ENCODE measurements at regions not wholly inside any gene's neighbourhood (a gene's known extent, or its start where the extent isn't known, plus 50 kb on each side); places are given as distances from the start of the nearest gene placed in this dataset.

DNA sequence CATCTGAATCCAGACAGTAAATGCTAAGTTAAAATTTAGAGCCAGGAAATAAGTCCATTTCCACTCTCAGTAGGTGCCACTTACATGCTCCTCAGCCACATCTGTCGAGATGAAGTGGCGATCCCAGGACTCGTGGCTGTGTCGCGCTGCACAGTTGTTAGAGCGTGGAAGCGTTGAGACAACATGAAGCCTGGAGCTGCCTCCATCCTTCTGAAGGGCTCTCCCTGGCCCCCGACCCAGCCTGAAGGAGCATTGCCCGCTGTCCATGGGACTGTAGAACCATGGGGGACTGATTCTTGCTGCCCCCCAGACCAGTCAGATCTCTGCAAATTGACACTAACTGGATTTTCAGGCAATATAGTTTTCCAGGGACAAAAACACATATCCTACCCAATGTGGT lies 58.9 kb downstream of the IRX1 start:
- DNase-seq (ENCODE audit: extremely low read depth, low read depth, low spot score) = no peak

DNA sequence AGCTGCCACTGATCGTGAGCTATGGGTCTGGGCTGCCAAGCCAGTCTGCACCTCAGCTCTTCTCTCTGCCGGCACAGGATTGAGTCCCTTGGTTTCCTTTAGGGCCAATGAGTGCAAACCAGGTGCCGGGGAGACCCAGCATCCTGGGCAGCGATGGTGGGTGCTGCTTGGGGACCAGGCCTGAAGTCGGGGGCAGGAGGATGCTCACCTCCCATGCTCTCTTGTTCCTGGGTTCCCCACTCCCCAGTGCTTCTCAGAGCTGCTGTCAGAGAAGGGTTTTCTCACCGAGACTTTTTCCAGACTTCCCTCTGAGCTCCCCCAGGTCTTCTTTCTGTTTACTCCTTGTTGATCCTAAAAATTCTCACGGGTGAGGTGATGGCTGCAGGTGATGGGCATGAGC lies 61.2 kb downstream of the IRX1 start:
- DNase-seq (ENCODE audit: extremely low read depth, low read depth, low spot score) = no peak

DNA sequence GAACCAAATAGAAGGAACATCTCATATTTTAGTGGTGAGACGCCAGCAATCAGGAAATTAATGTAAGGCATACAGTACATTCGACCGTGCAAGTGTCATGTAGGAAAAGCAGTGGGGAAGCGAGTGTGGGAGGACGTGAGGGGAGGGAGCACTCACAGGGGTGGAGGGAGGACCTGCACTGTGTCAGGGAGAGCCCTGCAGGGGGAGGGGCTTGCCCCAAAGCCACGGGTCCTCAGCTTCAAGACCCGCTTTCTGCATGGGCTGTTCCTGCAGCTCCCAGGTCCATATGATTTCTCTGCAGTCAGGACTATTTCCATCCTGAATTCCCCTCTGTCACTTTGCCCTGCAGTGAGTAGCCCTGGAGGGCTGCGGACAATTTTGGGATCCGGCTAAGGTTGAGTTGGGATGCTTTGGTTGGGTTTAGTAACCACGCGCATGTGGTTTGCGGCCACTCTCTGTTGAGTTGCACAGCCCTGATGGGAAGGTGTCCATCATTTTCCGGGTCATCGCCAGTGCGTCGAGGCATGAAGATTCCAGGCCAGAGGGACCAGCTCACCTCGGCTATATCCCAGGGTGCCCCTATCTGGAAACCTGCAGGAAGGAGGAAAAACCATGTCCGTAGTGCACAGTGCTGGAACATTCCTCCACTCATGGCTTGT lies 61.9 kb downstream of the IRX1 start:
- no peak for DNase-seq (ENCODE audit: extremely low read depth, low read depth, low spot score)

DNA sequence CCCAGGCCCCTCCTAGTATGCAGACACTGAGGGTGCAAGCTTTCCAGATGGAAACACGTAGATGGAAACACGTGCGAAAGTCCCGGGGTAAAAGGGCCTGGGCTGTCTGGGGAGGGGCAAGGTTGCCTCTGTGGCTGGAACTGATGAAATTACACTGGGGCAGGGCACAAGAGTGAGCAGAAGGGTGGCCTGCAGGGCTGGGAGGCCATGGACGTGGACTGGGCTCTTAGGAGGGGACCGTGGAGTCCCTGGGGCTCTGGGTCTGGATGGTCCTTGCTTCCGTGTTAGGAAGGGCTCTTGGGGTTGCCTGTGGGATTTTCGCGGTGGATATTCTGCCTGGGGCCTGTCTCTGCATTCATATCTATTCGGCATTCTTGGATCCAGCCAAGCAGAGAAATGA lies 63.3 kb downstream of the IRX1 start:
- DNase-seq (ENCODE audit: extremely low read depth, low read depth, low spot score) = no peak

DNA sequence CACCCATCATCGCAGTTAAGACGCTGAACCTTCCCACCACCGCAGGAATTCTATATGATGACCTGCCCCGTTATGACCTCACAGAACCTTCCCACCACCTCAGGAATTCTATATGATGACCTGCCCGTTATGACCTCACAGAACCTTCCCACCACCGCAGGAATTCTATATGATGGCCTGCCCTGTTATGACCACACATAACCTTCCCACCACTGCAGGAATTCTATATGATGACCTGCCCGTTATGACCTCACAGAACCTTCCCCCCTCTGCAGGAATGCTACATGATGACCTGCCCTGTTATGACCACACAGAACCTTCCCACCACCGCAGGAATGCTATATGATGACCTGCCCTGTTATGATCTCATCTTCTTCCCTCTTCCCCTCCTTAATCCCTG lies 64.3 kb downstream of the IRX1 start:
- no peak for DNase-seq (ENCODE audit: extremely low read depth, low read depth, low spot score)

DNA sequence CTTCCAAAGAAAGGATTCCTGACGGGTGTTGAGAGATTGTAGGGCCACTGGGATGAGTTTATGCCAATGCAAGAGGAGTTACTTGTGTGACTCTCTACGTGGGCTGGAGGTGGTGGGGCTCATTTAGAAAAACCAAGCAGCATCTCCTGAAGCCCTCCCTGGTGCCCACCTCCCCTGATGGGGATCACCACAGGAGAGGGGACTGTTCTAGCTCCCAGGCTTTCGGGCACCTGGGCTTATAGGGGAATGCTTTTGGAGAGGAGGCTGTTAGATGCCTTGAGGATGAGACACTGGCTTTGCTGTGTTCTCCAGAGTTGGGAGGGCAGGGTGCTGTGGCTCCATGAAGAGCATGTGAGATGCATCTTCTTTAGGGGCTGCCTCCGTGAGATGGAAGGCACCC lies 65.0 kb downstream of the IRX1 start:
- no peak for DNase-seq (ENCODE audit: extremely low read depth, low read depth, low spot score)

DNA sequence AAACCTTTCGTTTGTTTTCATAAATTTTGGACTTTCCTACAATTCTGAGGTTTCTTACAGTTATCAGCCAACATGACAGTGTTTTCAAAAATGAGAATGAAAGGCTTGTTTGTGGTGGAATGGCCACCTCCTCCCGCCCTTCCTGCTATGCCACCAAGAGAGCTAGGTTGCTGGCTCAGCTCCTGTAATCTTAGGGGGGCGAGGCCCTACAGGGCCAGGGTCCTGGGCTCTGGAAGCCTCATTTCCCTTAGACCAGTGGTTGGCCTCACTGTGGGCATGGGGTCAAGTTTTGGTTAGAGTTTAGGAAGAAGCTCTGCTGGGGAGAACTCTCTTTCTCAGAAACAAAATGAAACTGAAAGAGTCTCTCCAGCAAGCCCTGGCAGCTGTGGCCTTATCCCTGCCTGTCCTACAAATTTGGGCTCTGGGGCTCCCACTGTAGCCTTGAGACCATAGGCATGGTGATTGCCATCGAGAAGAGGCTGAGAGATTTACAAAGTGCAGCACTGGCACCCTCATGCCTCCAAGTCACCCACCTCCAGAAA lies 66.2 kb downstream of the IRX1 start:
- DNase-seq (ENCODE audit: extremely low read depth, low read depth, low spot score) = no peak

DNA sequence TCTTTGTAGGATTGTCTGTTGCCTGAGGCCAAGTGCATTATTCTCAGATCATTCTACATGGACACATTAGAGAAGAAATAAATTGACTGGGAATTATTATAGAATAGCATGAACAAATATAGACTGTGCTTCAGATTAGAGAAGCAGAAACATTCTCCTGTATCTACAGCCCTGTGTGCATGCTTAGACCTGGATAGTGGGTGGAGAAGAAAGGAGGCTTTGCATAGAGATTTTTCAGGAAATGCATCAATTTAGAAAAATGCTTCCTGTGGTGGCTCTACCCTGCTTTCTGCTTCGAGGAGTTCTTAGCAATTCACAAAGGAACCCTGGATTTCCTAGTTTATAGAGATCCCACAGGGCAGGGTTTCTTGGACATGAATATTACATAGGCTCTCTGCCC lies 66.7 kb downstream of the IRX1 start:
- DNase-seq (ENCODE audit: extremely low read depth, low read depth, low spot score) = no peak

DNA sequence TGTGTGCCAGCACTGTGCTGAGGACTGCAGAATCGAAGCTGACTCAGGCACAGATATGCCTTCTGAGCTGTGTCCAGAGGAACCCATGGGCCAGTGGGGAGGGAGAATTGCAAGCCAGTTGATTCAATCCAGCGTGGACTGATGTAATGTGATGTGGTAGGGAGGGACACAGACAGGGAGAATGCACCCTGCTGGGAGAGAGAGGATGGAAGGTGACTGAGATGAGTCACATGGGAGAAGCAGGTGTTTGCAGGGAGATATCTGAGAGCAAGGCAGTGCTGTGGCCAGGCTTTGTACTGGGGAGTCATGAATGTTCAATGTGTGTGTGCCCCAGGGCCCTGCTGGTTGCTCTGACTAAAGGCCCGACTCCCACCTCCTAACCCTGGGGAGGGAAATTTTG lies 75.7 kb downstream of the IRX1 start:
- DNase-seq (ENCODE audit: extremely low read depth, low read depth, low spot score) = no peak

DNA sequence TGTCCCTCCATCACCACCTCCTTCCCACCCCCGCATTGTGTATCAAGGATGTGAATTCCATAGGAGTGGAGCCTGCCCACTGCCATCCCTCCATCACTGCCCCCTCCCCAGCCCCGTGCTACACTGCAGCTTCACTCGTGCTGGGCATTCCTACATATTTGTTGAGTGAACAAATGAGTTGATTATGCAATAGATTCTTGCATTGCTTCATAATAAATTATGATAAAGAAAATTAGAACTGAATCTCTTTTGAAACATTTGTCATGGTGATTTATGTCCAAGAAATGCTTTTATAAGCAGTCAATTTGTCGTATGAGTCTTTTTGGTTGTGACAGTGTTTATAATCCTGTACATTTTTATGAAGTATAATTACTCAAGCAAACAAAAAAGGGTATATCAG lies 83.2 kb downstream of the IRX1 start:
- no peak for DNase-seq (ENCODE audit: extremely low read depth, low read depth, low spot score)

DNA sequence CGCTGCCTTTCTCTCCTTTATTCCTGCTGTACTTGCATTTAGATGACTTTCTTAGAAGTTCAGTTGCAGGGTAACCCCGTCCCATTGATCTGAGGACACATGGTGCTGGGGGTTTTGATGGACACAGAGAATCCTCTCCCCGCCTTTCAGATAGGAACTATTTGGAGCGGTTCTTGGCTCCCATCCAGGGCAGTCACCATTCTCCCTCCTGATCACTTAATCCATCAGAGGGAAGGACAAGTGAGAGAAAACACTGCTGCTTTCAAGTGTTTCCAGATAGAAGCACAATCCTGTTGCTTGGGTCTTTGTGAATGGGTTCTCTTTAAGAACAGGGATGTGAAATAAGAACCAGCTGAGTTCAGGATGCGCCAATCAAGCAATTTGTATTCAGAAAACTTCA lies 85.2 kb downstream of the IRX1 start:
- DNase-seq (ENCODE audit: extremely low read depth, low read depth, low spot score) = no peak

DNA sequence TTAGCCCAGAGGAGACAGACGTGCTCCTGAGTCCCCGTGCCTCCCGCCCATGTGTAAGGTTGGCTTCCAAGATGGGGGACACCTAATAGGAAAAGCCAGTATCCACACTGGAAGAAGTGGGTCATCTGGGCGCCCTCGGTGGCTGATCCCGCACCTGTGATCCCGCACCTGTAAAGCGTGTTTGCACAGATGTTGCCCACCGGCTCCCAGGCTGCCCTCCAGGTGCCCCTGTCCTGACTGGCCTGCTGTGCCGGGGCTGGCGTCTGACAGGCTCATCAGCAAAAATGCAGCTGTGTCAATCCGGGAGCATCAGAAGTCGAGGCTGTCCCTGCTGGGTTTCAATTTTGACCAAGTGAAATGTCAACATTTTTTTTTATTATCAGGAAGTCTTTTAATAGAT lies 88.5 kb downstream of the IRX1 start:
- no peak for DNase-seq (ENCODE audit: extremely low read depth, low read depth, low spot score)

DNA sequence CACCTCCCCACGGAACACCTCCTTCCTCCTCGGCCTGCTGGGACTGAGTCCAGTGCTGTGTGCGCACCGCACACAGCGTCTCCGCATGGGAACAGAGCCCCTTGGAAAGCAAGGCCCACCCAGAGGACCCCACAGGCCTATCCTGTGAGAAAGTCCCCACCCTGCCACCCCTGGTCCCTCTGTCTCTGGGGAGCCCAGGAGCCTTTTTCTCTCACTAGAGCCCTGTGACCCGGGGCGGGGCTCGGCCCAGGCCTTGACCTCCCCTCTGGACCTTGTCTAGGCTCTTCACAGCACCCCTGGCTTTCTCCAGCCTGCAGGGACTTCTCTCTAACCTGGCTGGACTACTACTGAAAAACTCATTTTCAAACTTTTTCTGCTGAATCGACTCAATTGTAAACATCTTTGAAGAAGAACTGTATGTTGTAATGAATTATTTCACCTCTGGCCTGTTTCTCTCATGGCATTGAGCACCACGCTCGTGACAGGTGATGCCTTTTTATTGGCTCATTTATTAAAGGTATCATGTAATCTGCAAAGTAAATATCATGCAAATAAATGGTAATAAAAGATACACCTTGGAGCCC lies 89.2 kb downstream of the IRX1 start:
- DNase-seq (ENCODE audit: extremely low read depth, low read depth, low spot score) = no peak

DNA sequence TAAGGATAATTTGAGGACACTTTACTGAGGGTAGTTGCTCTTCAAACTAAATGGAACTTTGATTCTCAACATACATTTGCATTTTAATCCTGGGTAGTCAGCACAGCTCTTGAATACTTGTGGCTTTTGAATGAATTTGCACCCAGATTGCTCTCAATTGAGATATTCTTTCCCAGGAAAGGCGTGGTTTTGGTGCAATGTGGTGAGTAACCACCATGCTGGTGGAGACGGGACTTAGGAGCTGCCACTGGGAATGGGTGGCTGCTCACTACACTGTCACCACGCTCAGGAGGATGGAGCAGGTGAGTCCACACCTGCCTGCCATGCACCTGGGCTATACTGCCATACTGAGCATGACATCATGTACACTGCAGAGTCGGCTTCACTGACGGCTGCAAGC lies 99.2 kb downstream of the IRX1 start:
- no peak for DNase-seq (ENCODE audit: extremely low read depth, low read depth, low spot score)

DNA sequence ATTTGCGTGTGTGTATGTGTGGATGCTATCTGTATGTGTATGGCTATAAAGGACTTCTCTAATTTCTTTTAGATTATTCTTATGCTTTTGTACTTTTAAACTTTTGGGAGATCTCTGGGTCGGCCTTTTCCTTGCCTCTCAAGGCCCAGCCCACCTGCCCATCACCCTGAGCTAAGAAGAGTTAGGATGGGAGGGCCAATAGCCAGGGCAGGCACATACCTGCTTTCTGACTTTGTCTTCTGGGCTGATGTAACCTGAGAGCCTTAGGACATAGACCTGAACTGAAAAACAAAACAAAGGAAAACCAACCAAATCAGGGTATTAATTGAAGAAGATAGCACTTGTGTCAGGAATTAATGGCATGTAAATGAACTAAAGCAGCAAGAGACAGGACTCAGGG lies 100.2 kb downstream of the IRX1 start:
- no peak for DNase-seq (ENCODE audit: extremely low read depth, low read depth, low spot score)

DNA sequence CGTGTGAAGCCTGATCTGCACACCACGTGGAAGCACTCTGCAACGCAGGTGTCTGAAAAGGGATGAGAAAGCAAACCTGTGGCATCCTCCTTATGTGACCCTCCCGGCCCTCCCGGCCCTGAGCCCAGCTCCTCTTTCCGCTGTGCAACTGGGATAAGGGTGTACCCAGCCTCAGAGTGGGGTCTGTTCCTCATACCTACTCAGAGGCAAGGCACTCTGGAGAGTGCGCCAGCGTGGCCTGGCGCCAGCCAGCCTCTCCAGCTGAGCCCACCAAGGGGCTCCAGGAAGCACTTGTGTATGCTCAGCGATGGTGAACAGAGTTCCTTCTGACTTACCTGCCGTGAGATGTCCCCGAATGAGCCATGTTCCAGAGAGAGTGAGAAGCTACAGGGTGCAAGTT lies 102.8 kb downstream of the IRX1 start:
- DNase-seq (ENCODE audit: extremely low read depth, low read depth, low spot score) = no peak

DNA sequence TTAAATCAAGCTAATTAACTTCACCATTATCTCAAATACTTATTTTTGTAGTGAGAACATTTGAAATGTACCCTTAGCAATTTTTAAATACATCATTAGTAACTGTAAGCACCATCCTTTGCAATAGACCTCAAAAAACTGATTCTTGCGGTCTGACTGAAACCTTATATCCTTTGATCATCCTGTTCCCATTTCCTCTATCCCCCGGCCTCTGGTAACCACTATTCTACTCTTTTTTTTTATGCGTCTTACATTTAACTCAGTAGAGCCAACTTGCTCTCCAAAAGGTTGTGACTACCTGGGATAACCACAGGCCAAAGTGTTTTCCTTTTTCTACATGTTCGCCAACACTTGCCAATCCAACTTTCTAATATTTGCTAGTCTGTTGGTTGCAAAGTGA lies 106.1 kb downstream of the IRX1 start:
- DNase-seq (ENCODE audit: extremely low read depth, low read depth, low spot score) = no peak

DNA sequence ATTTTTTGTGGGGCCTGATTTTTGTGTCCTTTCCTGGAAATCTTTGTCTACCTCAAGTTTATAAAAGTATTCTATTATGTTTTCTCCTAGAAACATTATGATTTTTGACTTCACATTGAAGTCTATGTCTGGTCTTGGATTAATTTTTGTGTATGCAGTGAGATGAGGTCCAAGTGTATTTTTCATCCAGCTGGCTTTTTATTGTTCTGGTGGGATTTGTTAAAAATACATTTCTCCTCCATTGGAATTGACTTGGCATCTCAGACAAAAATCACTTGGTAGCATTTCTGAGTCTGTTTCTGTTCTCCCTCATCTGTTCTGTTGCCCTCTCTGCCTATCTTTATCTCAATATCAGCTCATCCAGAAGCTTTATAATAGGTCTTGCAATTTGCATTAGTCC lies 109.0 kb downstream of the IRX1 start:
- no peak for DNase-seq (ENCODE audit: extremely low read depth, low read depth, low spot score)

DNA sequence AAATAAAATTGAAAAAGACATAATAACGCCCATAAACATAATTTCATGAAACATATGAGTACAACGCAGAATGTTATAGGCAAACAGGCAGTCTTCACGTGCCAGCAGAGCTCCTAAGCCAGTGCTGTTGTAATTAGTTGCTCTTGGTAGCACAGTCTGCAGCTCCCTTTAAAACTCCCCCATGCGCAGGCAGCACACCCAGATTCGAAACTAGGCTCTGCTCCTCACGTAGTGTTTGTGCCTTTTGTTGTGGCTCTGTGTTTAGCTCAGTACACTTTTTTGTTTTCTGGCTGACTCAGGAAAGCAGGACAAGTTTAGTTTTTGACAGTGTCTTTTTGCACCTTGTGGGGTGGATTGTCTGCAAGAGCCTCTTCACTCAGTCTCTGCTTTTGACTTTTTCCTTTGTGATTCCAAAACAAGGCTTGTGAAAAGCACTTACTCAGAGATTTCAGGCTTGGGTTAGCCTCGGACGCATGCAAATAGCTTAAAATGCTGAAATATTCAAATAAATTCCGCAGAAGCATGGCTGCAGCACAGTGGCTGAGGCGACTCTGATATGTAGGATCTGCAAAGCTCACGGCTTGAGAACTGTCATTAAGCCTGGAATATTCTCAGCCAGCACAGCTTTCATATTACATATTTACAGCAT lies 113.6 kb downstream of the IRX1 start:
- DNase-seq (ENCODE audit: extremely low read depth, low read depth, low spot score) = no peak

DNA sequence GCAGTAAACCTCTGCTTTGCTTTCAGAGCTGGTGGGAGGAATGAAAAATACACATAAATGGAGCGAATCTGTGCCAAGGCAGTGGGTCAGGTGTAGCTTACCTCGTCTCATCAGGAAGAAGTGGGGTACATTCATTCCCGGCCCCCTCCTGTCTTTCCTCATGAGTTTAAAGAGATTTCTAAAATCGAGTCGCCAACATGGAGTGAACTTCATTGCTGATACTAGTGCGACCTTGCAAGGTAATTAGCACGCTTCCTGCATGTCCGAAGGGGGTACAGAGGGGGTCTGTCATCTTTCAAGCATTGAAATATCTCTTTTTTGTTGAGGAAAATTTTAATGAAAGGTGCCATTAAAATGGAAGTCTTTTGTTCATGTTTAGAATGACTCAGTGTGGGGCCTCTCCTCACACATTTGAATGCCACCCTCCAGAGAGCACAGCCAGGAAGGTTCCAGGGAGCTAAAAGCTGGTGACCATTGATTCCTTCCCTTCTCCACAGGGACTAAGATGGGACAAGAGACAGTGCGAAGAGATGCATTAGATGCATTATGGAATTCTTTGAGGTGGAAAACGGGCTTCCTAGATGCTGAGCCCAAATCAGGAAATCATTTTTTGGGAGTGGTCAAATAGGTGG lies 114.2 kb downstream of the IRX1 start:
- no peak for DNase-seq (ENCODE audit: extremely low read depth, low read depth, low spot score)

DNA sequence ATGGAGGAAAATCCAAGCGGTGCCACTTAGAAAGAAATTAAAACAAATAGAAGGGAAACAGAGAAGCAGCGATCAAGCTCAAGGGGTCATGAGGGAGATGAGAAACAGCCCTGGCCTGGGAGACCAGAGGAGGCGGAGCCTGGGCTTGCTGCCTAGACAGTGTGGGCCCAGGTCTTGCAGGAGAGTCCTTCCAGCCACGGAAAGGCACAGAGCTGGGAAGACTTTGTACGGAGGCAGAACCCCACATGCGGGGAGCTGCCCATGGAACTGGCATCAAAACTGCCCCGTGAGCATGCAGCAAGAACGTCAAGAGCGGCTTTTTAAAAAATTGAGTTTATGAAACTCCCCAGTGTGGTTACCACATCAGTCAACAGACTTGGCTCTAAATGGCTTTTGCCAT lies 119.4 kb downstream of the IRX1 start:
- no peak for DNase-seq (ENCODE audit: extremely low read depth, low read depth, low spot score)

DNA sequence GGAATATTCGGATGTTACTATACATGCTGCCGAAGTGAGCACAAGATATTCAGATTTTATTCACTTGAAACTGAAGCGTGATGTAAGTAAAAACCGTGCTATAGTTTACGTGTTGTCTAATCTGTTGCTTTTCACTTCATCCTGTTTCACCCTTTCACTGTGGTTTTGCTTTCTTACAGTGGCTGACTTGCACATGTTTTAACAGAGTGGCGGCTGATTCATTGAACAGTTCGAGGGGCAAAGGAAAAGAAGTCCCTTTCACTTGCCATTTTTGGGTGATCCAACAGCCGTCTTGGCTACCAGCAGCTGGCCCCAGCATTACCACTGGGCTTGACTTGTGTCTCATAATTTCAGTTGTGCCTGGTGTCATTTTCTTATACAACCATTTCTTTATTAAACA lies 134.0 kb downstream of the IRX1 start:
- DNase-seq (ENCODE audit: extremely low read depth, low read depth, low spot score) = no peak
